GM18951 (cell line): ENCODE measurements at regions not wholly inside any gene's neighbourhood (a gene's known extent, or its start where the extent isn't known, plus 50 kb on each side); places are given as distances from the start of the nearest gene placed in this dataset.

Source experiments
- POLR2A ChIP-seq: IDR thresholded peaks from 4 replicates; pipeline ENCODE4 v1.6.1; 2011; ENCODE audit warnings: mild to moderate bottlenecking; ENCODE audit not compliant: insufficient read length, insufficient read depth; ENCODE audit errors: extremely low read depth
- in situ Hi-C: fragments of 300-500 bp; cut with MboI; formaldehyde crosslinking; loops from one replicate; pipeline ENCODE4 v1.12.0; 2022; ENCODE audit warnings: low sequenced_read_pairs, mixed read lengths, inconsistent platforms; ENCODE audit not compliant: unreplicated experiment

DNA sequence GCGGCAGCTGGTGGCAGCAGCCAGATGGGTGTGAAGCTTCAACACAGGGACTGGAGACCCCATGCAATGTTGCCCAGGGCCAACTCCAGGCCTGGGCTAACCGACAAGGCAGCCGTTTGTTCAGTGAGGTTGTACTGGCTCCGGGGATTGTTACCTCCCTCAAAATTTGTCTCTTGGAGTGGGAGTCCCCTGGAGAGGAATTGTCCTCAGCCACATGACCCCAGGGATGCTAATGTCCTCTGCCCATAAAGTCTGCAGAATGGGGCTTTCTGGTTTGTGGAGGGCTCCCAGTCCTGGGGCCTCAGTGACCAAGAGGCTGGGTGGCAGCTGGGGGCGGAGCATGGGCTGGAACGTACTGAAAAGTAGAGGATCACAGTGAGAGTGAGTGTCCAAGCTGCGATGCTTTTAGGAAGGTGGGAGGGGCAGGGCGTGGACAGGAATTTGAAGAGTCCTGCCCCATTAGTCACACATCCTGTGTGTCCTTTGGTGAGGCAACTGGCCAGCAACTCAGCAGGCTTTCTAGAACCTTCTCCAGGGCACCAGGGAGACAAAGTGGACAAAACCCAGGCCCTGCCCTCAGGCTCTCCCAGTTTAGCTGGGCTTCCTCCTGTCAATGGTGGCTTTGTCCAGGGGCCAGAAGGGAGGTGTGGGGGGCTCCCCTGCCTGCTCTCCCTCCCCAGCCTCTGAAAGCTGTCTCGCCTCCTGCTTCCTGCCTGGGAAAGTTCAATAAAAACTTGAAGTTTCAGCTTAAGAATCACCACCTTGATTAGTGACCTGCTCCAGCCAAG, 114.0 kb downstream of the NSG2 start:
- TF ChIP-seq POLR2A: no peak
- in situ Hi-C loops: no loop called here

GRCh38 chr5:174165406-174165805, 119.9 kb downstream of the NSG2 start:
- TF ChIP-seq POLR2A: no peak
- in situ Hi-C loops: no loop called here

DNA sequence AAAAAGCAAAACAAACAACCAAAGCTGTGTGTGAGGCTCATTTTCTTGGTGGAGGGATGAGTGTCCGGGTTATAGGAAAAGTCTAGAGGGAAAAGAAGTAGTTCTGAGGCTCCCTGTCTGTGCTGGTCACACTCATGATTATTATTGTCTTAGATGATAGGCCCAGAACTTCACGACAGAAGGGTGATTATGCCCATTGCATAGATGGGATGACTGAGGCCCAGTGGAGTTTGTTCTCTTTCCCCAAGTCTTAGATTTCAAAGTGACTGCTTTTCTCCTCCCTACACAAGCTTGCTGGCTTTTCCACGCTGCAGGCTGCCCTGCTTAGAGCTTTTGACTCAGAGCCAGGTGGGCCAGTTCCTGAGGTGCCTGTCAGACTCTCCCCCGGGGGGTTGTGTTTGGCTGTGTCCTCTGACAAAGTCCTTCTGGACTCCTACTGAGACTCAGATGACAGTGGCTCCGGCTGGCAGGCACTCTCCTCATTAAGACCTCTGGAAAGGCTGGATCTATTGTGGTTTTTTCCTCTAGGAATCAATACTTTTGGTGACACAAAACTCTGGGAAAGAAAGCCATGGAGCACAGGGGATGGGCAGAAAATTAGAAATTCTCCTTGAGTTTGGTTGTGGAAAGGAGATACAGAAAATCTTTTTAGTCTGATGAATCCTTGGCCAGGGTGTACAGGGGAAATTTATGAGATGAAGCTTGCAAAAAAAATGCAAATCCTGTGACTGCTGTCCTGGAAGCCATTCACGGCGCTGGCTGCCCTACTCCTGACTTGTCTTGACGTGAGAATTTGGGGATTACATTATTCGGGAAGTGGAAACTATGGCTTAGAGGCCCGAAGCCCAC, 120.9 kb downstream of the NSG2 start:
- in situ Hi-C loops: no loop called here
- no peak for TF ChIP-seq POLR2A

GRCh38 chr5:174167080-174167910, 121.8 kb downstream of the NSG2 start:
- TF ChIP-seq POLR2A: no peak
- in situ Hi-C loops: no loop called here

DNA sequence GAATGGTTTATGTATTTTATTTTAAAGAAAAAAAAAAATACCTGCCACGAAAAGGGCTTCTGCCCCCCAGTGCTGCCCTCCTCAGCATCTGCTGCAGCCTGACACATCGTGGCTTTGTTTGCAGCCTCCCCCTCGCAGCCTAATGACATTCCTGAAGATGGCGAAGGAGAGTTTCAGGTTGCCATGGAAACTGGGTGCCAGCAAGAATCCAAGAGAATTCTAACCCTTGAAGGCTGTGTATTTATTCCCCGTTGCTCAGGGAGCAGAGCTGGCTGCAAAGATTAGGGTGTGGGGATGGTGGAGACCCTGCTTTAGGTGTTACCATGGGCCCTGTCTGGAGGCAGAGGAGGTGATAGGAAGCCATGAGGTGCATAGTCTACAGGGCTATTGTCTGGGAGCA, 126.6 kb downstream of the NSG2 start:
- TF ChIP-seq POLR2A: no peak
- in situ Hi-C loops: no loop called here

GRCh38 chr5:174172566-174172965, 127.1 kb downstream of the NSG2 start:
- in situ Hi-C loops: no loop called here
- TF ChIP-seq POLR2A: no peak

GRCh38 chr5:174173766-174174165, 128.3 kb downstream of the NSG2 start:
- in situ Hi-C loops: no loop called here
- TF ChIP-seq POLR2A: no peak

GRCh38 chr5:174175716-174176268, 130.3 kb downstream of the NSG2 start:
- no peak for TF ChIP-seq POLR2A
- in situ Hi-C loops: no loop called here

DNA sequence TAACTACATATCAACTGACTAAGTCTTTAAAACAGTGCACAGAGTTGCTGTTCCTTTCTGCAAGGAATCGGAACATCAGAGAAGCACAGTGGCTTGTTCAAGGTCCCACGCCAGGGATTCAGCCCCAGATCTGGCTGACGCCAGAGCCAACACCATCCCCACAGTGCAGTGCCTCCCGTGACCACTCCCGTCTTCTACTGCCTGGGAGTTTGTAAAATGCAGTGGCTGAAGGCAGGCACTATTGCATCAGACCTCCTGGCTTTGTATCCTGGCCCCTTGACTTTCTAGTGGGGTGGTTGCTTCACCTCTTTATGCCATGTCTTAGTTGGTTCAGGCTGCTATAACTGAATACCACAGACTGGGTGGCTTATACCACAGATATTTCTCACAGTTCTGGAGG, 131.0 kb downstream of the NSG2 start:
- TF ChIP-seq POLR2A: no peak
- in situ Hi-C loops: no loop called here

DNA sequence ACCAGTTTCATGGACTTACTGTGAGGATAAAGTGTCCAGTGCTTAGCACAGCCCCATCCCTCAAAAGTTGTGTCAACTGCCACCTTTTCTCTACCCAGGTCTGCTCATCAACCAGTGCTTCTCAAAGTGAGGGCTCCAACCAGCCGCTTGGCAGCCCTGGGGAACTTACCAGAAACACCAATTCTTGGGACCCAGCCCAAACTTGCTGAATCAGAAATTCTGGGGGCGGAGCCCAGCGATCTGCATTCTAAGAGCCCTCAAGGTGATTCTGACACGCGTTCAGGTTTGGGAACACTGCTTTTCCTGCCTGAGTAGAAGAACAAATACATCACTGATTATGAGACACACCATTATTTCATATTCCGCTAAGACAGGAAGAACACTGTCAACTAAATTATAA, 132.0 kb downstream of the NSG2 start:
- in situ Hi-C loops: no loop called here
- no peak for TF ChIP-seq POLR2A

DNA sequence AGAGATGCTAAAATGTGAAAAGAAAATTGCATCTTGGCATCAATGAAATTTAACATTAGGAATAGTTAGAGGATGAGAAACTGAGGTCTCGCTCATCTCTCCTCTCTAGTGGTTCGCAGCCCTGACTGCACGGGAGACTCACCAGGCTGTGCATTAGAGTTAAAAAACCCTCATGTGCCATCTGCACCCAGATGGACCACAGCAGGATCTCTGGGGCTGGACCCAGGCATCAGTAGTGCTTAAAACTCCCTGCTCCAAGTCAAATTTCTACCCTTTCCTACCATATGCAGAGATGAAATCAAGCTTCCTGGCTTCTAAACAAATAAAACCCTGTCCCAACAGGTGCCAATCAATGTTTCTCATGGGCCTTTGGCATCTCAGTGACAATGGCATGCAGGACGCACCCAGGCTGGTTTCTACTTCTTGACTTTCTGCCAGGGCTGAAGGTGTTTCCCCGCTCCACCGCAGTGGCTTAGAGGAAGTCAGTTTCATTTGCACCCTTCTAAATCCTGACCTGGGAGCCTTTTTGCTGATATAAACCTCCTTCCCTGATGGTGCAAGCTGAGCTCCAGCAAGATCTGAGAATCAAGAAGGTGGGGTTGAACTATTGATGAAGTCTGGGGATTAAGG, 132.6 kb downstream of the NSG2 start:
- in situ Hi-C loops: no loop called here

DNA sequence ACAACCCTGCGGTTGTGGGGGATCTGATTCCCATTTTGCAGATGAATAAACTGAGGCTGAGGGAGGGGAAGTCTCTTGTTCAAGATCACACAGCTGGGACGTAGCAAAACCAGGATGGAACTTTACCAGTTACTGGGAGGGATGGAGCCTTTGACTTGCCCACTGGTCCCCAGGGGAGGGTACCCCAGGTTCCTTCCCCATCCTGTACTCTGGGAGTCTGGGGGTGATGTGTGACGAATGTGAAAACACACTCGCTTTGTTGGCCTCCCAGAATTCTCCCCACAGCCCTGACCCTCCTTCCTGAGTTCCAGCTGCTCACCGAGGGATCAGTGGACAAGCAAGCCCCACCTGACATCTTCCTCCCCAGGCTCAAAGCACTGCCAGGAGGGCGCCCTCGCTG, 135.1 kb downstream of the NSG2 start:
- in situ Hi-C loops: no loop called here
- TF ChIP-seq POLR2A: no peak

More for the DNA sequence above, 132.6 kb downstream of the NSG2 start:
- no peak for TF ChIP-seq POLR2A

GRCh38 chr5:174182111-174182510, 136.6 kb downstream of the NSG2 start:
- in situ Hi-C loops: no loop called here
- no peak for TF ChIP-seq POLR2A

DNA sequence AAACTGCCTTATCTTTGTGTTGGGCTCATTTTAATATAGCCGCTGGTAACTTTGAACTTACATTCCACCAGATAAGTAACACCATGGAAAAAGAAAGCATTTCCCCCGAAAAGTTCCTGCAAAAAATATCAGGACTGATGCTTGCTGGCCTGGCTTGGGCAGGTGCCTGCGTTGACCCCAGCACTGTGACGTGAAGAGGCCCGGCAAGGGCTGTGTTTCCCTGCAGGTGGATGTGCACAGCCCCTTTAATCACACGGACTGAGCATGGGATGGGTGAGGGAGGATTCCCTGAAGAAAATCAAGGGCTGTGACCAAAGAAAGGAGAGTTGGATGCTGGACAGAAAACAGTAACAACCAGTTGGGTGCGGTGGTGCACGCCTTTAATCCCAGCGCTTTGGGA, 138.2 kb downstream of the NSG2 start:
- TF ChIP-seq POLR2A: no peak
- in situ Hi-C loops: no loop called here
